GM23338 (cell line): ENCODE measurements at regions not wholly inside any gene's neighbourhood (a gene's known extent, or its start where the extent isn't known, plus 50 kb on each side); places are given as distances from the start of the nearest gene placed in this dataset.
A peak's percentile ranks its signal among the peaks of the same experiment; 100 is the strongest.

ENCODE experiments used
- ATAC-seq: fragments of 200-7000 bp; cut with Tn5 transposase; 3 replicates; pipeline ENCODE4 v1.9.1; 2020
- DNase-seq: peaks from one replicate; pipeline ENCODE4 v3.0.0-alpha.2; 2015; ENCODE audit warnings: low spot score
- H2AFZ ChIP-seq: fragments of 200-600 bp; sonication (generic); 2 replicates; pipeline ENCODE4 v1.8.0; 2016; ENCODE audit warnings: antibody characterized with exemption, mild to moderate bottlenecking, moderate library complexity
- H3F3A ChIP-seq: fragments of 200-600 bp; sonication (generic); replicated peaks from 2 replicates; pipeline ENCODE4 v1.8.0; 2017; ENCODE audit warnings: antibody characterized with exemption, mixed run types, low read depth
- H3K27ac ChIP-seq: fragments of 200-600 bp; sonication (generic); 2 replicates; pipeline ENCODE4 v1.6.1; 2016; ENCODE audit warnings: low read depth
- H3K27me3 ChIP-seq: fragments of 200-600 bp; sonication (generic); 2 replicates; pipeline ENCODE4 v1.8.0; 2016; ENCODE audit warnings: mild to moderate bottlenecking, mixed run types, moderate library complexity; ENCODE audit not compliant: insufficient read depth
- H3K36me3 ChIP-seq: fragments of 200-600 bp; sonication (generic); 2 replicates; pipeline ENCODE4 v1.8.0; 2016; ENCODE audit warnings: mild to moderate bottlenecking; ENCODE audit not compliant: insufficient read depth
- H3K4me1 ChIP-seq: fragments of 200-600 bp; sonication (generic); 2 replicates; pipeline ENCODE4 v1.8.0; 2016; ENCODE audit warnings: mild to moderate bottlenecking, moderate library complexity; ENCODE audit not compliant: insufficient read depth
- H3K4me2 ChIP-seq: fragments of 200-600 bp; sonication (generic); 2 replicates; pipeline ENCODE4 v1.7.1; 2017; ENCODE audit warnings: mixed run types
- H3K4me3 ChIP-seq: fragments of 200-600 bp; sonication (generic); 2 replicates; pipeline ENCODE4 v1.6.1; 2016; ENCODE audit warnings: mixed run types
- H3K79me2 ChIP-seq: fragments of 200-600 bp; sonication (generic); replicated peaks from 2 replicates; pipeline ENCODE4 v1.8.0; 2017; ENCODE audit warnings: mild to moderate bottlenecking; ENCODE audit not compliant: insufficient read depth
- H3K9me2 ChIP-seq: fragments of 200-600 bp; sonication (generic); 2 replicates; pipeline ENCODE4 v1.8.0; 2017; ENCODE audit not compliant: insufficient read depth
- H4K20me1 ChIP-seq: fragments of 200-600 bp; sonication (generic); replicated peaks from 2 replicates; pipeline ENCODE4 v1.8.0; 2017; ENCODE audit warnings: mild to moderate bottlenecking; ENCODE audit not compliant: insufficient read depth
- H3K27ac Mint-ChIP-seq: 2 replicates; pipeline ENCODE4 v1.8.0; 2020; ENCODE audit warnings: inconsistent platforms, mild to moderate bottlenecking, moderate library complexity, mixed read lengths
- H3K27me3 Mint-ChIP-seq: 3 replicates; pipeline ENCODE4 v1.8.0; 2022; ENCODE audit warnings: low read depth, mild to moderate bottlenecking, moderate library complexity, mixed read lengths, inconsistent platforms; ENCODE audit not compliant: insufficient read depth, poor library complexity
- H3K36me3 Mint-ChIP-seq: 3 replicates; pipeline ENCODE4 v1.8.0; 2021; ENCODE audit warnings: low read depth, mild to moderate bottlenecking, inconsistent platforms, moderate library complexity, mixed read lengths
- H3K4me1 Mint-ChIP-seq: 3 replicates; pipeline ENCODE4 v1.8.0; 2020; ENCODE audit warnings: mild to moderate bottlenecking, inconsistent platforms, mixed read lengths
- H3K4me3 Mint-ChIP-seq: 3 replicates; pipeline ENCODE4 v1.8.0; 2021; ENCODE audit warnings: moderate library complexity, mild to moderate bottlenecking, inconsistent platforms, mixed read lengths
- H3K9me3 Mint-ChIP-seq: 3 replicates; pipeline ENCODE4 v1.8.0; 2020; ENCODE audit warnings: moderate library complexity, mild to moderate bottlenecking, inconsistent platforms, mixed read lengths
- CTCF ChIP-seq, 2 experiments: fragments of 200-600 bp in 1 of 2; sonication (generic) in 1 of 2; conservative IDR thresholded peaks; 2 replicates each; pipeline versions ENCODE4 v1.5.1 to v1.6.1; 2016 to 2017; ENCODE audit warnings: antibody characterized with exemption in 2 of 2, low read depth in 2 of 2, mild to moderate bottlenecking in 2 of 2, moderate library complexity in 1 of 2
- ETS1 ChIP-seq: IDR thresholded peaks from 2 replicates; pipeline ENCODE4 v1.6.1; 2016; ENCODE audit warnings: antibody characterized with exemption
- EZH2 ChIP-seq: fragments of 200-600 bp; sonication (generic); IDR thresholded peaks from one replicate; pipeline ENCODE4 v1.8.0; 2017; ENCODE audit warnings: antibody characterized with exemption, mild to moderate bottlenecking, low read depth; ENCODE audit not compliant: unreplicated experiment
- EZH2phosphoT487 ChIP-seq: fragments of 200-600 bp; sonication (generic); IDR thresholded peaks from one replicate; pipeline ENCODE4 v1.8.1; 2018; ENCODE audit warnings: antibody characterized with exemption; ENCODE audit not compliant: unreplicated experiment
- STAT1 ChIP-seq: IDR thresholded peaks from one replicate; pipeline ENCODE4 v1.6.1; 2016; ENCODE audit warnings: antibody characterized with exemption; ENCODE audit not compliant: unreplicated experiment
- ZNF331 ChIP-seq: fragments of 250-450 bp; sonication (Bioruptor Pico); IDR thresholded peaks from 2 replicates; pipeline ENCODE4 v1.5.0; 2020; ENCODE audit warnings: low read depth, mild to moderate bottlenecking, moderate library complexity
- ZNF462 ChIP-seq: fragments of 250-450 bp; sonication (Bioruptor Pico); IDR thresholded peaks from 2 replicates; pipeline ENCODE4 v1.5.0; 2020; ENCODE audit warnings: mild to moderate bottlenecking, moderate library complexity

GRCh38 chr14:92253381-92253894, 69.5 kb upstream of the SLC24A4 start:
- Mint-ChIP-seq H3K4me1 (peaks cover 34% of the 10 kb centered on the region), H3K4me3 (peak overlapping the region; percentile 43; the same call in 2 of the 3 replicates)
- peaks cover 41% of the 10 kb centered on the region for H3K27me3 ChIP-seq

More at GRCh38 chr14:92253381-92253894, 69.5 kb upstream of the SLC24A4 start:
- DNase-seq (peak; percentile 72), ATAC-seq (peak; percentile 83)
- Histone ChIP-seq H4K20me1 (no peaks in the 10 kb centered on the region), H2AFZ (0 out of 2 replicates have a peak overlapping the region, but pooled peaks have one; percentile 8), H3K36me3 (no peaks in the 10 kb centered on the region), H3K9me2 (no peaks in the 10 kb centered on the region), H3F3A (no peaks in the 10 kb centered on the region; the same call in 1 of the 2 replicates), H3K27ac (no peak overlapping the region), H3K79me2 (no peaks in the 10 kb centered on the region), H3K4me2 (peak overlapping the region; percentile 22), H3K4me3 (no peak overlapping the region), H3K4me1 (peaks cover 18% of the 10 kb centered on the region; the same call in 1 of the 2 replicates)
- H3K36me3 Mint-ChIP-seq, result no peaks in the 10 kb centered on the region
- TF ChIP-seq CTCF (conservative IDR thresholded peaks at IDR 0.05; ENCODE audit: low read depth in 2 of 2) (peak; percentile 12 to 55; a peak in 2 of 4 replicates), STAT1 (no peak), EZH2 (no peak), ZNF331 (CRISPR knock-in tag) (no peak), ETS1 (no peak), EZH2phosphoT487 (no peak), ZNF462 (CRISPR knock-in tag) (no peak)
- no peak overlapping the region for H3K27ac Mint-ChIP-seq
- peaks cover 29% of the 10 kb centered on the region for H3K27me3 Mint-ChIP-seq
- peaks cover 3% of the 10 kb centered on the region; the same call in 1 of the 3 replicates for H3K9me3 Mint-ChIP-seq
